ENCODE measurements at regions not wholly inside any gene's neighbourhood (a gene's known extent, or its start where the extent isn't known, plus 50 kb on each side); places are given as distances from the start of the nearest gene placed in this dataset.

DNA sequence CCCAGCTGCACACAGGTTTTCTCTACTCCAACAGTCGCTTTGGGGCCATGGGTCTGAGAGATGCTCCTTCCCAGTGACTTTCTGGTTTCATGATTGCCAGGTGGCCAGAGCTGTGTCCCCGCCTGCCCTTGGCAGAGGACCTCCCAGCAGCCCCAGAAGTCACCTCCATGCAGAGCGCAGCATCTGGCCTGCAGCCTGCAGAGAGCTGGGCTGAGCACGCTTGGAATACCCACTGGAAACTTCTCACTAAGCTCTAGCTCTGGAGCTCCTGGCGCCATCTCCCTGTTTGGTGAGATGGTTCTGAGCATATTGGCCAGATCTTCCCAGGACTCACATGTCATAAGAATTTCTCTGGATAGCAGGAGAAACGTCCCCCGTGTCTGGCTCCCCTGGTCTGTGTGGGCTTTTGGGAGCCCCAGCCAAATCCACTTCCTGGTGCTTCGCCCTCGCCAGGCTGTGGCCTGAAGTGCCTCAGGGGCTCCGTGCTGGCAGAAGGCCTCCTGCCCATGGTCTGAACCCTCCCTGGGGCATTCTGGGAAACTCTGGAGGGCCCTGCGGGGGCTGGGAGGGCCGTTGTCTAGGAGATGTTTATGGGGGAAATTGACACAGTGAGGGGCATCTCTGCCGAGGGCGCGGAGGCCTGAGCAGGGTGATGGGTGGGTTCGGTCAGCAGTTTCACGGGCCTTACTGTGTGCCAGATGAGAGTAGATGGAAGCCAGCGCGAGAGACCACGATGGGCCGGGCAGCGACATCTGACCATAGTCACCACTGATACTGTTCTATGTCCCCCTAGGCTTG, 73.2 kb upstream of the CIBAR2 start:
- TF ChIP-seq, protein P1, sequence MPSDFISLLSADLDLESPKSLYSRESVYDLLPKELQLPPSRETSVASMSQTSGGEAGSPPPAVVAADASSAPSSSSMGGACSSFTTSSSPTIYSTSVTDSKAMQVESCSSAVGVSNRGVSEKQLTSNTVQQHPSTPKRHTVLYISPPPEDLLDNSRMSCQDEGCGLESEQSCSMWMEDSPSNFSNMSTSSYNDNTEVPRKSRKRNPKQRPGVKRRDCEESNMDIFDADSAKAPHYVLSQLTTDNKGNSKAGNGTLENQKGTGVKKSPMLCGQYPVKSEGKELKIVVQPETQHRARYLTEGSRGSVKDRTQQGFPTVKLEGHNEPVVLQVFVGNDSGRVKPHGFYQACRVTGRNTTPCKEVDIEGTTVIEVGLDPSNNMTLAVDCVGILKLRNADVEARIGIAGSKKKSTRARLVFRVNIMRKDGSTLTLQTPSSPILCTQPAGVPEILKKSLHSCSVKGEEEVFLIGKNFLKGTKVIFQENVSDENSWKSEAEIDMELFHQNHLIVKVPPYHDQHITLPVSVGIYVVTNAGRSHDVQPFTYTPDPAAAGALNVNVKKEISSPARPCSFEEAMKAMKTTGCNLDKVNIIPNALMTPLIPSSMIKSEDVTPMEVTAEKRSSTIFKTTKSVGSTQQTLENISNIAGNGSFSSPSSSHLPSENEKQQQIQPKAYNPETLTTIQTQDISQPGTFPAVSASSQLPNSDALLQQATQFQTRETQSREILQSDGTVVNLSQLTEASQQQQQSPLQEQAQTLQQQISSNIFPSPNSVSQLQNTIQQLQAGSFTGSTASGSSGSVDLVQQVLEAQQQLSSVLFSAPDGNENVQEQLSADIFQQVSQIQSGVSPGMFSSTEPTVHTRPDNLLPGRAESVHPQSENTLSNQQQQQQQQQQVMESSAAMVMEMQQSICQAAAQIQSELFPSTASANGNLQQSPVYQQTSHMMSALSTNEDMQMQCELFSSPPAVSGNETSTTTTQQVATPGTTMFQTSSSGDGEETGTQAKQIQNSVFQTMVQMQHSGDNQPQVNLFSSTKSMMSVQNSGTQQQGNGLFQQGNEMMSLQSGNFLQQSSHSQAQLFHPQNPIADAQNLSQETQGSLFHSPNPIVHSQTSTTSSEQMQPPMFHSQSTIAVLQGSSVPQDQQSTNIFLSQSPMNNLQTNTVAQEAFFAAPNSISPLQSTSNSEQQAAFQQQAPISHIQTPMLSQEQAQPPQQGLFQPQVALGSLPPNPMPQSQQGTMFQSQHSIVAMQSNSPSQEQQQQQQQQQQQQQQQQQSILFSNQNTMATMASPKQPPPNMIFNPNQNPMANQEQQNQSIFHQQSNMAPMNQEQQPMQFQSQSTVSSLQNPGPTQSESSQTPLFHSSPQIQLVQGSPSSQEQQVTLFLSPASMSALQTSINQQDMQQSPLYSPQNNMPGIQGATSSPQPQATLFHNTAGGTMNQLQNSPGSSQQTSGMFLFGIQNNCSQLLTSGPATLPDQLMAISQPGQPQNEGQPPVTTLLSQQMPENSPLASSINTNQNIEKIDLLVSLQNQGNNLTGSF (CRISPR knock-in tag; IDR thresholded peaks at IDR 0.05), result no peak
- no peak for TF ChIP-seq ZNF570 (CRISPR knock-in tag; IDR thresholded peaks at IDR 0.05; ENCODE audit: borderline replicate concordance)
- TF ChIP-seq ZNF44 (CRISPR knock-in tag; IDR thresholded peaks at IDR 0.05), result no peak
- TF ChIP-seq, protein P2, sequence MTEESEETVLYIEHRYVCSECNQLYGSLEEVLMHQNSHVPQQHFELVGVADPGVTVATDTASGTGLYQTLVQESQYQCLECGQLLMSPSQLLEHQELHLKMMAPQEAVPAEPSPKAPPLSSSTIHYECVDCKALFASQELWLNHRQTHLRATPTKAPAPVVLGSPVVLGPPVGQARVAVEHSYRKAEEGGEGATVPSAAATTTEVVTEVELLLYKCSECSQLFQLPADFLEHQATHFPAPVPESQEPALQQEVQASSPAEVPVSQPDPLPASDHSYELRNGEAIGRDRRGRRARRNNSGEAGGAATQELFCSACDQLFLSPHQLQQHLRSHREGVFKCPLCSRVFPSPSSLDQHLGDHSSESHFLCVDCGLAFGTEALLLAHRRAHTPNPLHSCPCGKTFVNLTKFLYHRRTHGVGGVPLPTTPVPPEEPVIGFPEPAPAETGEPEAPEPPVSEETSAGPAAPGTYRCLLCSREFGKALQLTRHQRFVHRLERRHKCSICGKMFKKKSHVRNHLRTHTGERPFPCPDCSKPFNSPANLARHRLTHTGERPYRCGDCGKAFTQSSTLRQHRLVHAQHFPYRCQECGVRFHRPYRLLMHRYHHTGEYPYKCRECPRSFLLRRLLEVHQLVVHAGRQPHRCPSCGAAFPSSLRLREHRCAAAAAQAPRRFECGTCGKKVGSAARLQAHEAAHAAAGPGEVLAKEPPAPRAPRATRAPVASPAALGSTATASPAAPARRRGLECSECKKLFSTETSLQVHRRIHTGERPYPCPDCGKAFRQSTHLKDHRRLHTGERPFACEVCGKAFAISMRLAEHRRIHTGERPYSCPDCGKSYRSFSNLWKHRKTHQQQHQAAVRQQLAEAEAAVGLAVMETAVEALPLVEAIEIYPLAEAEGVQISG (CRISPR knock-in tag; IDR thresholded peaks at IDR 0.05), result no peak
- TF ChIP-seq, protein P3, sequence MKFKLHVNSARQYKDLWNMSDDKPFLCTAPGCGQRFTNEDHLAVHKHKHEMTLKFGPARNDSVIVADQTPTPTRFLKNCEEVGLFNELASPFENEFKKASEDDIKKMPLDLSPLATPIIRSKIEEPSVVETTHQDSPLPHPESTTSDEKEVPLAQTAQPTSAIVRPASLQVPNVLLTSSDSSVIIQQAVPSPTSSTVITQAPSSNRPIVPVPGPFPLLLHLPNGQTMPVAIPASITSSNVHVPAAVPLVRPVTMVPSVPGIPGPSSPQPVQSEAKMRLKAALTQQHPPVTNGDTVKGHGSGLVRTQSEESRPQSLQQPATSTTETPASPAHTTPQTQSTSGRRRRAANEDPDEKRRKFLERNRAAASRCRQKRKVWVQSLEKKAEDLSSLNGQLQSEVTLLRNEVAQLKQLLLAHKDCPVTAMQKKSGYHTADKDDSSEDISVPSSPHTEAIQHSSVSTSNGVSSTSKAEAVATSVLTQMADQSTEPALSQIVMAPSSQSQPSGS (CRISPR knock-in tag; IDR thresholded peaks at IDR 0.05), result no peak
- TF ChIP-seq, protein P4, sequence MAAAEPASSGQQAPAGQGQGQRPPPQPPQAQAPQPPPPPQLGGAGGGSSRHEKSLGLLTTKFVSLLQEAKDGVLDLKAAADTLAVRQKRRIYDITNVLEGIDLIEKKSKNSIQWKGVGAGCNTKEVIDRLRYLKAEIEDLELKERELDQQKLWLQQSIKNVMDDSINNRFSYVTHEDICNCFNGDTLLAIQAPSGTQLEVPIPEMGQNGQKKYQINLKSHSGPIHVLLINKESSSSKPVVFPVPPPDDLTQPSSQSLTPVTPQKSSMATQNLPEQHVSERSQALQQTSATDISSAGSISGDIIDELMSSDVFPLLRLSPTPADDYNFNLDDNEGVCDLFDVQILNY (CRISPR knock-in tag; conservative IDR thresholded peaks at IDR 0.05), result no peak
- no peak for TF ChIP-seq RFX5 (IDR thresholded peaks at IDR 0.05; ENCODE audit: low read depth, low read length)
- no peak for TF ChIP-seq MTA1 (CRISPR knock-in tag; IDR thresholded peaks at IDR 0.05; ENCODE audit: borderline replicate concordance)
- no peak for TF ChIP-seq MTA3 (CRISPR knock-in tag; IDR thresholded peaks at IDR 0.05)
